Prostate gland (tissue), 2 donors: ENCODE measurements at regions not wholly inside any gene's neighbourhood (a gene's known extent, or its start where the extent isn't known, plus 50 kb on each side); places are given as distances from the start of the nearest gene placed in this dataset.

ENCODE experiments used
- POLR2A ChIP-seq: fragments of 450-650 bp; IDR thresholded peaks from one replicate; pipeline ENCODE4 v1.6.1; 2016; ENCODE audit warnings: antibody characterized with exemption, mild to moderate bottlenecking
- POLR2AphosphoS5 ChIP-seq: sonication (generic); formaldehyde crosslinking; IDR thresholded peaks from one replicate; pipeline ENCODE4 v1.6.1; 2017; ENCODE audit warnings: antibody characterized with exemption
- TF ChIP-seq, protein P1 (sequence below), 4 experiments: fragments of 200-600 bp in 2 of 4; fragments of 450-650 bp in 2 of 4; sonication (generic) in 2 of 4; IDR thresholded peaks; 1 replicate in 3 of 4; 2 replicates in 1 of 4; pipeline ENCODE4 v1.5.1; 2016 to 2019; ENCODE audit warnings: antibody characterized with exemption in 4 of 4, mild to moderate bottlenecking in 2 of 4, moderate library complexity in 2 of 4

GRCh38 chr6:27593861-27594260, 121.0 kb upstream of the ZNF184 start:
- TF ChIP-seq, protein P1, sequence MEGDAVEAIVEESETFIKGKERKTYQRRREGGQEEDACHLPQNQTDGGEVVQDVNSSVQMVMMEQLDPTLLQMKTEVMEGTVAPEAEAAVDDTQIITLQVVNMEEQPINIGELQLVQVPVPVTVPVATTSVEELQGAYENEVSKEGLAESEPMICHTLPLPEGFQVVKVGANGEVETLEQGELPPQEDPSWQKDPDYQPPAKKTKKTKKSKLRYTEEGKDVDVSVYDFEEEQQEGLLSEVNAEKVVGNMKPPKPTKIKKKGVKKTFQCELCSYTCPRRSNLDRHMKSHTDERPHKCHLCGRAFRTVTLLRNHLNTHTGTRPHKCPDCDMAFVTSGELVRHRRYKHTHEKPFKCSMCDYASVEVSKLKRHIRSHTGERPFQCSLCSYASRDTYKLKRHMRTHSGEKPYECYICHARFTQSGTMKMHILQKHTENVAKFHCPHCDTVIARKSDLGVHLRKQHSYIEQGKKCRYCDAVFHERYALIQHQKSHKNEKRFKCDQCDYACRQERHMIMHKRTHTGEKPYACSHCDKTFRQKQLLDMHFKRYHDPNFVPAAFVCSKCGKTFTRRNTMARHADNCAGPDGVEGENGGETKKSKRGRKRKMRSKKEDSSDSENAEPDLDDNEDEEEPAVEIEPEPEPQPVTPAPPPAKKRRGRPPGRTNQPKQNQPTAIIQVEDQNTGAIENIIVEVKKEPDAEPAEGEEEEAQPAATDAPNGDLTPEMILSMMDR (IDR thresholded peaks at IDR 0.05) = no peak
- TF ChIP-seq POLR2AphosphoS5 (no peak), POLR2A (no peak)
